ENCODE measurements at regions not wholly inside any gene's neighbourhood (a gene's known extent, or its start where the extent isn't known, plus 50 kb on each side); places are given as distances from the start of the nearest gene placed in this dataset.

- no peak for DNase-seq (ENCODE audit: low read depth)
Measured at GRCh38 chr15:96027501-96027900, 303.0 kb upstream of the NR2F2 start.

DNA sequence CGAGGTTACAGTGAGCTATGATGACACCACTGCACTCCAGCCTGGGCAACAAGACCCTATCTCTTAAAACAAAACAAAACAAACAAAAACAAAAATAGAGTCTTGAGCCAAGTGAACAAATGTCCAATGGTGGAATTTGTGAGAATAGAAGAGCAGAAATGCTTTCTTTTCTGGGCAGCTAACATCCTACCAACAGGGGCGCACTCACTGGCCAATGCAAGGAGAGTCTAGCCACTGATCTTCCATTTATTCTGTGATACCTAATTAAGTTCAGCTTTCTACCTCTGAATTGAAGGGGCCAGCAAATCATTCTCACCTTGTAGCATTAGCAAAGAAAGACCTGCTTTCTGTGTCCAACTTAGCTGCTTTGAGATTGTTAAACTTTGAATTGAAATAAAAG, 301.9 kb upstream of the NR2F2 start:
- no peak for DNase-seq (ENCODE audit: low read depth)

- DNase-seq (ENCODE audit: low read depth) = no peak
Measured at GRCh38 chr15:96029172-96029571, 301.3 kb upstream of the NR2F2 start.

- no peak for DNase-seq (ENCODE audit: low read depth)
Measured at GRCh38 chr15:96031426-96032110, 298.9 kb upstream of the NR2F2 start.

- DNase-seq (ENCODE audit: low read depth) = no peak
Measured at GRCh38 chr15:96035091-96035490, 295.4 kb upstream of the NR2F2 start.

DNA sequence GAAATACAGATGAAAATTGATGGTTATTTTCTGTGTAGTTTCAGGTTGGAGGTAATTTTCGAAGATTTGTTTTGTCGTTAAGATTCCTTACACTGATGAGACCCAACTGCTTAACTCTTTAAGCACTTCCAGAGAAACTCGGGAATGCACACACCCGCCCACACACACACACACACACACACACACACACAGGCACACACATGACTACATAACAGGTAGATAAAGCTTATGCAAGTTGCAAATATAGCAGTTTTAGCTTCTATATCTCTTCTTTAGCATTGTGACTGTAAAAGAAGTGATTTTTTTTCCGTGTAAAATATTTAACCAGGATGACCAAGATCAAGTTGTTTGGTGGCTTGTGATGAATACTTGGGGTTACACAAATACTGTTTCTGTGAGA, 294.9 kb upstream of the NR2F2 start:
- no peak for DNase-seq (ENCODE audit: low read depth)

DNA sequence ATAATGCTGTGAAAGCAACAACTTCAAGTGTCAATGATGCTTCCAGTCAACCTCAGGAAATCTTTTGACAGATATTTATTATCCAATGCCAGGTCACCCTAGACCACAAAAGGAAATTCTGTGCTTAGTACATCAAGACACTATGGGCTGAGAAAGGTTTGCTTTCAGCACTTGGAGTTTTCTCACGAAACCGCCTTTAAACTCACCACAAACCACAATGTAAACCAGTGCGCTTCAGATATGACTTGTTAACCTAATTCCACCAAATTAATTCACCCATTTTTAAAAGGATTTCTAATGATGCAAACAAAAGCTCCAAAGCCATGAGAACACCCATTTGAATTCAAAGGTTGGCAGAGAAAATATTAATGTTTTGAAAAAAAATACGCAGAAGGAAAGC, 292.9 kb upstream of the NR2F2 start:
- no peak for DNase-seq (ENCODE audit: low read depth)

- no peak for DNase-seq (ENCODE audit: low read depth)
Measured at GRCh38 chr15:96038131-96038530, 292.4 kb upstream of the NR2F2 start.

GRCh38 chr15:96038650-96039049, 291.9 kb upstream of the NR2F2 start:
- DNase-seq (ENCODE audit: low read depth) = no peak

DNA sequence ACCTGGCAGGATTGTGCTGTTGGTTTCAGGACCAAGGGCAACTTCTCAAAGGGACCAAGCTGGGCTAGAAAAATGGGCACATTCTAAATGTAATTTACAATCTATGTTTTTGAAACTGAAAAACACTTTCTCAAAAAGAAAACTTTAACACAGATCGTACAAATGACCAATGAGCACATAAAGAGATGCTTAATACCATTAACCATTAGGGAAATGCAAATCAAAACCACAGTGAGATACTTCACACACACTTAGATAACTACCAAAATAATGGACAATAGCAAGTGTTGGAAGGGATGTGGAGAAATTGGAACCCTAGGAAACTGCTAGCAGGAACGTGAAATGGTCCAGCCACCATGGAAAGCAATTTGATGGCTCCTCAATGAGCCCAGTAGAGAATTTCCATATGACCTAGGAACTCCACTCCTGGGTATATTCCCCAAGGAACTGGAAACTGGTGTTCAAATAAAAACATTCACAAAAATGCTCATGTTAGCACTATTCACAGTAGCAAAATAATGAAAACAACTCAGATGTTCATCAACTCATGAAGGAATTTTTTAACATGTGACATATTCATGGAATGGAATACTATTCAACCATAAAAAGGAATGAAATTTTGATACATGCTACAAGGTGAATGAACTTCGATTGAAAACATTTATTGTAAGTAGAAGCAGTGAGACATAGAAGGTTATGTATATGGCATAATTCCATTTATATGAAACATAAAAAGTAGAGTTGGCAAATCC, 288.3 kb upstream of the NR2F2 start:
- DNase-seq (ENCODE audit: low read depth) = no peak

- DNase-seq (ENCODE audit: low read depth) = no peak
Measured at GRCh38 chr15:96042734-96043224, 287.7 kb upstream of the NR2F2 start.

GRCh38 chr15:96043591-96044171, 286.8 kb upstream of the NR2F2 start:
- DNase-seq (ENCODE audit: low read depth) = no peak

- no peak for DNase-seq (ENCODE audit: low read depth)
Measured at GRCh38 chr15:96046620-96047240, 283.8 kb upstream of the NR2F2 start.

DNA sequence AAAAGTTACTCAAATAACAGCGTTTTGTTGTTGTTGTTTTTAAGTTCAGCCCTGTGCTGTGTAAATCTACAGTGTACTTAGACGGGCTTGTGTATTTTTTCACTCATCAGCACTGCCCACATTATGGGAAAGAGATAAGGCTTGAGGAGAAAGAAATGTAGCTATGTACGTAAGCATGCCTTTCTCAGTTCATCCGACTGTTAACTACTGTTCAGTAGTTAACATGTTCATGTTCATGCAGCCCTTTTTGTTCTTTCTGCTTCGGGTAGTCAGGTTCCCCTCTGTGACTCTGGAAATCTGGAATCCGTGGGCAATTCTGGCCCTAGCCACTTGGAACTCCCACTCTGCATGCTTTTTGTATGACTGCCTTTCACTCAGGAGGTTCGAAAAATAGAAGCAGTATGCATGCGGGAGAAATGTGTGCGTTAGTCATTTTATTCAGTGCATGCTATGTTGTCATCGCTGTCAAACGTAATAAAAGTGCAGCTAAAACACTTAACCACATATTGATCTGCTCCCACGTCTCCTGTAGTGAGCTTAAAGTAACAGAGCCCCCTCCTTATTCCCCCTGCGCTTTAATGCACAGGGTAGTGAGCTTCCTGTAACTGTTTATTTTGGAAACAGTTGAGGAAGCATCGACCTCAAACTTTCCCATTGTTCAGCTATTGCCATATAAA, 283.1 kb upstream of the NR2F2 start:
- DNase-seq (ENCODE audit: low read depth) = no peak

- no peak for DNase-seq (ENCODE audit: low read depth)
Measured at GRCh38 chr15:96049323-96049722, 281.2 kb upstream of the NR2F2 start.

GRCh38 chr15:96049766-96050165, 280.7 kb upstream of the NR2F2 start:
- no peak for DNase-seq (ENCODE audit: low read depth)

DNA sequence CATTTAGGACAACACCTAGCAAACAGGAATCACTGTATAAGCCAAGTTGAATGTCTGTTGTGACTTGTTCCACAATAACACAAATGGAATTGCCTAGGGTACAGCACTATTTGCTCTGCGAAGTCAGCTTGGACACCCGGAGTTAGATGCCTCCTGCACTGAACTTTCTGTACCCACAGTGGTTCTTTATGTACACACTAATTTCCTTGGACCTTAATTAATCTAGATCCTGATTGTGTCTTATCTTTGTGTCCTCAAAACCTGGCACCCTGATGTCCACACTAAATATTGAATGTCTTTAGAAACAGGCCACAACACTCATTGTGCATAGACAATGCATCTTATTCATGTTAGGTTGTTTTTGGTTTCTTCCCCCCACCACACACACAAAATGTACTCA, 278.9 kb upstream of the NR2F2 start:
- no peak for DNase-seq (ENCODE audit: low read depth)

DNA sequence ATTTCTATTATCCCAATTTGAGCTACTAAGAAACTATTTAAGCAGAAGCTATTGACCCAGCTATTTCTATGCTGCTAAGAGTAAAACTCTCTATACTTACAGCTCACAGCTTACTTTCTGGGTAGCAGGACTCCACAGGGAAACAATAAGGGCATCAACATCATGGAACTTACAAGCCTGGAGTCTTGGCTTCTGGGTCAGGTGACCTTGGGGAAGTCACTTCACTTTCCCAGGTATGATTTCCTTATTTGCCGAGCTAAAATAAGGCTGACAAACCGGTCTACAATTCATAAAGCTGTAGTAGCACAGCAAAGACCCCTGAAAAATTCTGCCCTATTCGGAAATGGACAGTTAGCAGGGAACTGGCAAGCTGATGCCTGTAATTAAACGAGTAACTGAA, 278.3 kb upstream of the NR2F2 start:
- DNase-seq (ENCODE audit: low read depth) = no peak

GRCh38 chr15:96052572-96053030, 277.9 kb upstream of the NR2F2 start:
- DNase-seq (ENCODE audit: low read depth) = no peak

GRCh38 chr15:96053031-96053780, 277.3 kb upstream of the NR2F2 start:
- DNase-seq (ENCODE audit: low read depth) = no peak

DNA sequence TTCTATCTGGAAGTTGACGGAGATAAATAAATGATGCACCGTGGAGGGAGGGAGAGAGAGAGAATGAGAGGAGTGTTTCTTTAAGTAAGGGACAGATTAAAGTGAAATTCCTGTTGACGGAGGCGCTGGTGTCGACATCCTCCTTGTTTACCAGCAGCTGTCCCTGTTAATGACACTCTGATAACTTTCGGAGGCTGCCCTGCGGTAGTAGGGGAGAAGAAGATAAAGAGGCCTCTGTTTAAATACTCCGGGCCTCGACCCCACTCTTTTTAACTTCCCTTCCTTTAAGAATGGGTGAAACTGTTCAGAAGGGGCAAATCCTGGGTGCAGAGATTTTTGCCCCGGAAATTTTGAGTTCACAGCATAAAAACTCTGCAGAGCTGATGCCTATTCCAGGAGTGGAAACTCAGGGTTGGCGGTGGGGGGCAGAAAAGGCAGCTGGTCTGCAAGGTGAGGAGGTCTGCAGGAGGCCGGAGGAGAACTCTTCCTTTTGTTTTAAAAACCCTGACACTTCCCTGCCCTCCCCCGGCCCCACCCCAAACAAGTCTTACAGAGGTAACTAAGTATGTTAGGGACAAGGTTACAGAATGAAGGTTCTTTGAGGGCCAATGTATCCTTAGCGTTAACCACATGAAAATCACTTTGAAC, 276.6 kb upstream of the NR2F2 start:
- DNase-seq (ENCODE audit: low read depth) = no peak
